Left ventricle myocardium inferior (tissue), 1 donor: ENCODE measurements at regions not wholly inside any gene's neighbourhood (a gene's known extent, or its start where the extent isn't known, plus 50 kb on each side); places are given as distances from the start of the nearest gene placed in this dataset.

Experiments used
- DNase-seq: peaks from one replicate; pipeline ENCODE4 v3.0.0-alpha.2; 2020
- H3K27ac ChIP-seq: fragments of 200-600 bp; replicated peaks from 2 replicates; pipeline ENCODE4 v1.8.0; 2021
- H3K27me3 ChIP-seq: fragments of 200-600 bp; 2 replicates; pipeline ENCODE4 v1.8.0; 2021; ENCODE audit warnings: low read depth
- H3K36me3 ChIP-seq: fragments of 200-600 bp; 2 replicates; pipeline ENCODE4 v1.8.0; 2021
- H3K4me1 ChIP-seq: fragments of 200-600 bp; 2 replicates; pipeline ENCODE4 v1.8.0; 2021
- H3K4me3 ChIP-seq: fragments of 200-600 bp; 2 replicates; pipeline ENCODE4 v1.8.0; 2021; ENCODE audit warnings: mild to moderate bottlenecking, moderate library complexity
- H3K9me3 ChIP-seq: fragments of 200-600 bp; replicated peaks from 2 replicates; pipeline ENCODE4 v1.8.0; 2021
- intact Hi-C: fragments of 100-400 bp; cut with micrococcal nuclease; formaldehyde crosslinking; loops from one replicate; pipeline ENCODE4 v1.11.0; 2022
- TF ChIP-seq, protein P1 (sequence below): fragments of 200-600 bp; IDR thresholded peaks from 2 replicates; pipeline ENCODE4 v1.8.0; 2021; ENCODE audit warnings: antibody characterized with exemption, mild to moderate bottlenecking, borderline replicate concordance
- donor health status: DM: no; HTN: yes; CAD: no; lungs with severe emphysema.

GRCh38 chr16:80034948-80035663, 434.6 kb upstream of the MAF start:
- intact Hi-C loops, result no loop called here
- no peaks in the 10 kb centered on the region for H3K27me3 ChIP-seq

DNA sequence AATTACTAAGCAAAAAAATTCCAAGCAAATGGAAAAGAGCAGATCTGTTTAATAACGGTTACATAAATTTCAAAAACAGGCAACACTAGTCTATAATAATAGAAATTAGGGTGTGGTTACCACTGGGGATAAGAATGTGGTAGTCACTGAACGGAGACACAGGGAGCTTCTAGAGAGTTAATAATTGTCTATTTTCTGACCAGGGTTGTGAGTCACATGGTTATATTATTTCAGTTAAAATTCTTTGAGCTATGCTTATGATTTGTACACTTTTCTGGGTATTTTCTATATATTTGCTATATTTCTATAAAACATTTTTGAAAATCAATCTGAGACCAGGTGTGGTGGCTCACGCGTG, 433.9 kb upstream of the MAF start:
- DNase-seq, result no peak
- Histone ChIP-seq H3K4me3 (no peak overlapping the region), H3K9me3 (peaks cover 7% of the 10 kb centered on the region), H3K27ac (no peak overlapping the region), H3K4me1 (no peaks in the 10 kb centered on the region), H3K27me3 (no peaks in the 10 kb centered on the region), H3K36me3 (no peaks in the 10 kb centered on the region)
- intact Hi-C loops, result no loop called here
- TF ChIP-seq, protein P1, sequence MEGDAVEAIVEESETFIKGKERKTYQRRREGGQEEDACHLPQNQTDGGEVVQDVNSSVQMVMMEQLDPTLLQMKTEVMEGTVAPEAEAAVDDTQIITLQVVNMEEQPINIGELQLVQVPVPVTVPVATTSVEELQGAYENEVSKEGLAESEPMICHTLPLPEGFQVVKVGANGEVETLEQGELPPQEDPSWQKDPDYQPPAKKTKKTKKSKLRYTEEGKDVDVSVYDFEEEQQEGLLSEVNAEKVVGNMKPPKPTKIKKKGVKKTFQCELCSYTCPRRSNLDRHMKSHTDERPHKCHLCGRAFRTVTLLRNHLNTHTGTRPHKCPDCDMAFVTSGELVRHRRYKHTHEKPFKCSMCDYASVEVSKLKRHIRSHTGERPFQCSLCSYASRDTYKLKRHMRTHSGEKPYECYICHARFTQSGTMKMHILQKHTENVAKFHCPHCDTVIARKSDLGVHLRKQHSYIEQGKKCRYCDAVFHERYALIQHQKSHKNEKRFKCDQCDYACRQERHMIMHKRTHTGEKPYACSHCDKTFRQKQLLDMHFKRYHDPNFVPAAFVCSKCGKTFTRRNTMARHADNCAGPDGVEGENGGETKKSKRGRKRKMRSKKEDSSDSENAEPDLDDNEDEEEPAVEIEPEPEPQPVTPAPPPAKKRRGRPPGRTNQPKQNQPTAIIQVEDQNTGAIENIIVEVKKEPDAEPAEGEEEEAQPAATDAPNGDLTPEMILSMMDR, result no peak

More at GRCh38 chr16:80034948-80035663, 434.6 kb upstream of the MAF start:
- TF ChIP-seq, protein P1, result no peak
- Histone ChIP-seq H3K4me1 (no peaks in the 10 kb centered on the region), H3K27ac (no peak overlapping the region), H3K36me3 (no peaks in the 10 kb centered on the region), H3K9me3 (peaks cover 14% of the 10 kb centered on the region), H3K4me3 (no peak overlapping the region)
- no peak for DNase-seq

- Histone ChIP-seq H3K36me3 (no peaks in the 10 kb centered on the region), H3K4me3 (no peak overlapping the region), H3K4me1 (no peaks in the 10 kb centered on the region), H3K27me3 (no peaks in the 10 kb centered on the region), H3K27ac (no peak overlapping the region), H3K9me3 (peaks cover 2% of the 10 kb centered on the region)
- no peak for DNase-seq
- intact Hi-C loops, result no loop called here
- TF ChIP-seq, protein P1, result no peak
Measured at GRCh38 chr16:80033783-80034468, 433.4 kb upstream of the MAF start.

DNA sequence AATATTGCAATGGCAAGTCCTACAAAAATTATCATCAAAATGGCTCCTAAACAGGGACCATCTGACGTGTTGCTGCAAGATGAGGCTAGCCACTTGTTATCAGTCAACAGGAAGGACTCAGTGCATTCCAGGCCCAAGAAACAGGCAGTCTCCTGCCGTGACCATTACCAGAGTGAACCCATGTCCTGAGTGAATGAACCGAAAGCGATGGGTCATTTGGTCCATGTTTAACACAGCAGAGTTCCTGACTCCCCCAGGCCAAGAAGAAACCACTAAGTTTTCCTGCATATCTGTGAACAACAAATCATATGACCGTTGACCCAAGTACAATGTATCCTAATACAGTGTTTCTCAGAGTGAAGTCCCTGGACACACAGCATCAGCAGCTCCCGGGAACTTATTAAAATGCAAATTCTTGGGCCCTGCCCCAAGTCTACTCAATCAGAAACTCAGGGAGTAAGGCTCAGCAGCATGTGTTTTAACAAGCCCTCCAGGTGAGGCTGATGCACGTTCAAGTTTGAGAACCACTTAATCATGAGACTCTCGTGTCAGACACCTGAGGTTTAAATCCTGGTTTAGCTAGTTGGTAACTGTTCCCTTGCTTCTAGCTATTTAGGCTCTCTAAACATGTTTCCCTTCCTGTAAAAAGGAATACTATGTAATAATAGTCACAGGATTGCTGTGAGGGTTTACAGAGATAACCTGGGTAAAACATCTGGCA, 429.4 kb upstream of the MAF start:
- Histone ChIP-seq H3K4me1 (no peaks in the 10 kb centered on the region), H3K4me3 (no peak overlapping the region), H3K36me3 (no peaks in the 10 kb centered on the region), H3K27me3 (no peaks in the 10 kb centered on the region), H3K9me3 (no peaks in the 10 kb centered on the region), H3K27ac (no peak overlapping the region)
- no peak for DNase-seq
- TF ChIP-seq, protein P1, result no peak
- intact Hi-C loops, result no loop called here

GRCh38 chr16:80029381-80029630, 428.8 kb upstream of the MAF start:
- TF ChIP-seq, protein P1, result no peak
- no peak for DNase-seq
- Histone ChIP-seq H3K9me3 (no peaks in the 10 kb centered on the region), H3K4me3 (no peak overlapping the region), H3K36me3 (no peaks in the 10 kb centered on the region), H3K27me3 (no peaks in the 10 kb centered on the region), H3K4me1 (no peaks in the 10 kb centered on the region), H3K27ac (no peak overlapping the region)
- intact Hi-C loops, result no loop called here
